ENCODE measurements at regions not wholly inside any gene's neighbourhood (a gene's known extent, or its start where the extent isn't known, plus 50 kb on each side); places are given as distances from the start of the nearest gene placed in this dataset.
"Not testable (repeated sequence)": the region's sequence is repeated elsewhere in the genome, so short reads cannot be mapped to it uniquely, and the experiment has no call there.

- no peak for TF ChIP-seq EP300 (IDR thresholded peaks at IDR 0.05)
- TF ChIP-seq POLR2AphosphoS5 (IDR thresholded peaks at IDR 0.05), result no peak
- TF ChIP-seq, protein P1, sequence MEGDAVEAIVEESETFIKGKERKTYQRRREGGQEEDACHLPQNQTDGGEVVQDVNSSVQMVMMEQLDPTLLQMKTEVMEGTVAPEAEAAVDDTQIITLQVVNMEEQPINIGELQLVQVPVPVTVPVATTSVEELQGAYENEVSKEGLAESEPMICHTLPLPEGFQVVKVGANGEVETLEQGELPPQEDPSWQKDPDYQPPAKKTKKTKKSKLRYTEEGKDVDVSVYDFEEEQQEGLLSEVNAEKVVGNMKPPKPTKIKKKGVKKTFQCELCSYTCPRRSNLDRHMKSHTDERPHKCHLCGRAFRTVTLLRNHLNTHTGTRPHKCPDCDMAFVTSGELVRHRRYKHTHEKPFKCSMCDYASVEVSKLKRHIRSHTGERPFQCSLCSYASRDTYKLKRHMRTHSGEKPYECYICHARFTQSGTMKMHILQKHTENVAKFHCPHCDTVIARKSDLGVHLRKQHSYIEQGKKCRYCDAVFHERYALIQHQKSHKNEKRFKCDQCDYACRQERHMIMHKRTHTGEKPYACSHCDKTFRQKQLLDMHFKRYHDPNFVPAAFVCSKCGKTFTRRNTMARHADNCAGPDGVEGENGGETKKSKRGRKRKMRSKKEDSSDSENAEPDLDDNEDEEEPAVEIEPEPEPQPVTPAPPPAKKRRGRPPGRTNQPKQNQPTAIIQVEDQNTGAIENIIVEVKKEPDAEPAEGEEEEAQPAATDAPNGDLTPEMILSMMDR (IDR thresholded peaks at IDR 0.05), result no peak
- no peak for TF ChIP-seq POLR2A (IDR thresholded peaks at IDR 0.05)
- no peak for DNase-seq
- no peaks in the 10 kb centered on the region for H3K36me3 ChIP-seq
- no peaks in the 10 kb centered on the region for H3K9me3 ChIP-seq
- ATAC-seq (ENCODE audit: low FRiP score in 2 of 2), result no peak
- no peaks in the 10 kb centered on the region for H3K4me1 ChIP-seq
- no peak overlapping the region for H3K4me3 ChIP-seq
- H3K27ac ChIP-seq, result no peak overlapping the region
- H3K27me3 ChIP-seq, result no peaks in the 10 kb centered on the region
These were observed 553.7 kb upstream of the MDGA2 start for GRCh38 chr14:48229091-48229490.

- no peak overlapping the region for H3K4me3 ChIP-seq
- no peaks in the 10 kb centered on the region for H3K36me3 ChIP-seq
- TF ChIP-seq, protein P1 (IDR thresholded peaks at IDR 0.05), result no peak
- TF ChIP-seq POLR2A (IDR thresholded peaks at IDR 0.05) (no peak), EP300 (IDR thresholded peaks at IDR 0.05) (no peak), POLR2AphosphoS5 (IDR thresholded peaks at IDR 0.05) (no peak)
- H3K9me3 ChIP-seq, result no peaks in the 10 kb centered on the region
- H3K27me3 ChIP-seq, result no peaks in the 10 kb centered on the region
- no peak for ATAC-seq (ENCODE audit: low FRiP score in 2 of 2)
- H3K4me1 ChIP-seq, result no peaks in the 10 kb centered on the region
- H3K27ac ChIP-seq, result no peak overlapping the region
- DNase-seq, result peak in 1 of 2 donors; percentile 1
- 78 to 86% methylated on average over 13 of the region's 13 CpGs for WGBS, 2 donors
These were observed 518.5 kb upstream of the MDGA2 start for GRCh38 chr14:48193893-48194292.

- H3K36me3 ChIP-seq; ATAC-seq (ENCODE audit: low FRiP score in 2 of 2); H3K9me3 ChIP-seq; H3K4me3 ChIP-seq; H3K27me3 ChIP-seq; H3K27ac ChIP-seq; DNase-seq; H3K4me1 ChIP-seq: not testable (repeated sequence)
- WGBS, 2 donors, result 86 to 89% methylated on average over 1 of the region's 1 CpG
These were observed 474.2 kb upstream of the MDGA2 start for GRCh38 chr14:48149624-48150023.

DNA sequence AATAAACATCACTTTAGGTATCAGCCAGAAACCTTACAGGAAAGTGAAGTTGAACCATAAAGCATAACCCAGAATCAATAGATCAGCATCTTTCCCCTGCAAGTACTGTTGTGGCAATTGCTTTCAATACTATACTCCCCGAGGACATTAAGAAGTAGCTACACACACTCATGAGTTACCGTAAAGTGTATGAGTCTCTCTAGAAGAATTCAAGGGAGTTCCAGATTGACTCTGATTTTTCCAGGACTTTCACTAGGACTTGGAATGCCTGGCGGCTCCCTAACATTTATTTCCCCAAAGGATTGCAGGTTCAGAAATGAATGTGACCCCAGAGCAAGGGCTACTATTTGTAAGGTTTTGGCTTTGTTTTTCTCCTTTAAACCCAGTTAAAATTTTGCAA, 465.4 kb upstream of the MDGA2 start:
- WGBS, 2 donors, result 91% methylated on average over 3 of the region's 3 CpGs
- DNase-seq, result no peak
- ATAC-seq (ENCODE audit: low FRiP score in 2 of 2), result peak in 1 of 2 donors; percentile 44
- no peak for TF ChIP-seq EP300 (IDR thresholded peaks at IDR 0.05)
- TF ChIP-seq, protein P1 (IDR thresholded peaks at IDR 0.05), result no peak
- TF ChIP-seq POLR2AphosphoS5 (IDR thresholded peaks at IDR 0.05), result no peak
- TF ChIP-seq POLR2A (IDR thresholded peaks at IDR 0.05), result no peak
- Histone ChIP-seq H3K9me3 (no peaks in the 10 kb centered on the region), H3K4me3 (no peak overlapping the region), H3K4me1 (no peaks in the 10 kb centered on the region), H3K36me3 (no peaks in the 10 kb centered on the region), H3K27ac (no peak overlapping the region), H3K27me3 (no peaks in the 10 kb centered on the region)

GRCh38 chr14:48129472-48129871, 454.1 kb upstream of the MDGA2 start:
- no peak overlapping the region for H3K27ac ChIP-seq
- no peak for TF ChIP-seq POLR2A (IDR thresholded peaks at IDR 0.05)
- TF ChIP-seq POLR2AphosphoS5 (IDR thresholded peaks at IDR 0.05), result no peak
- no peak for TF ChIP-seq EP300 (IDR thresholded peaks at IDR 0.05)
- no peak overlapping the region for H3K4me3 ChIP-seq
- ATAC-seq (ENCODE audit: low FRiP score in 2 of 2) (no peak), DNase-seq (no peak)
- no peaks in the 10 kb centered on the region for H3K36me3 ChIP-seq
- no peaks in the 10 kb centered on the region for H3K27me3 ChIP-seq
- no peaks in the 10 kb centered on the region for H3K4me1 ChIP-seq
- no peaks in the 10 kb centered on the region for H3K9me3 ChIP-seq

GRCh38 chr14:48127674-48128073, 452.3 kb upstream of the MDGA2 start:
- TF ChIP-seq POLR2AphosphoS5 (IDR thresholded peaks at IDR 0.05) (no peak), POLR2A (IDR thresholded peaks at IDR 0.05) (no peak), EP300 (IDR thresholded peaks at IDR 0.05) (no peak)
- TF ChIP-seq, protein P1 (IDR thresholded peaks at IDR 0.05), result no peak
- H3K27me3 ChIP-seq, result no peaks in the 10 kb centered on the region
- H3K9me3 ChIP-seq, result no peaks in the 10 kb centered on the region
- no peak for ATAC-seq (ENCODE audit: low FRiP score in 2 of 2)
- no peak overlapping the region for H3K27ac ChIP-seq
- WGBS, 2 donors, result 68 to 70% methylated on average over 5 of the region's 5 CpGs
- no peaks in the 10 kb centered on the region for H3K4me1 ChIP-seq
- DNase-seq, result no peak
- no peaks in the 10 kb centered on the region for H3K36me3 ChIP-seq
- no peak overlapping the region for H3K4me3 ChIP-seq

All from upper lobe of left lung (tissue), 6 donors.